HG03457 (cell line): ENCODE measurements at regions not wholly inside any gene's neighbourhood (a gene's known extent, or its start where the extent isn't known, plus 50 kb on each side); places are given as distances from the start of the nearest gene placed in this dataset.
"Not testable (repeated sequence)": the region's sequence is repeated elsewhere in the genome, so short reads cannot be mapped to it uniquely, and the experiment has no call there.

ENCODE experiments used
- ATAC-seq: cut with Tn5 transposase; IDR thresholded peaks from one replicate; pipeline ENCODE4 v1.9.1; 2021; ENCODE audit warnings: moderate number of reproducible peaks; ENCODE audit not compliant: unreplicated experiment

DNA sequence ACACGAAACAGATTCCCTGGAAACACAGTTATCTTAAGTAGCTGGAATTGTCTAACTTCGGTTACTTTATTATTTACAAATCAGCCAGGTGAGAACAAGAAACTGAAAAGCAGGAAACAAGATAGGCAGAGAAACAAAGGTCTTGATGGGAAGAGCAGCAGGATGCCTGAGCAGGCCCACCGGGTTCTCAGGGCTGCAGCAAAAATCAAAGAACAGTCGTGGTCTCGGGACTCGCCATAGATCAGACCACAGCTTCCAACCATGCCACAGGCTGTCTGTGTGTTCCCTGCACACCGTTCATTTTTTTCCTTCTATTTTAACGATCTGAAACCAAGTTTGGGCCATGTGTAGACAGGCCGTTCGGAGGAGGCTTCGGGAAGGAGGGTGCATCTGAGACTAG, 62.7 kb upstream of the SOX11 start:
- ATAC-seq, result not testable (repeated sequence)

DNA sequence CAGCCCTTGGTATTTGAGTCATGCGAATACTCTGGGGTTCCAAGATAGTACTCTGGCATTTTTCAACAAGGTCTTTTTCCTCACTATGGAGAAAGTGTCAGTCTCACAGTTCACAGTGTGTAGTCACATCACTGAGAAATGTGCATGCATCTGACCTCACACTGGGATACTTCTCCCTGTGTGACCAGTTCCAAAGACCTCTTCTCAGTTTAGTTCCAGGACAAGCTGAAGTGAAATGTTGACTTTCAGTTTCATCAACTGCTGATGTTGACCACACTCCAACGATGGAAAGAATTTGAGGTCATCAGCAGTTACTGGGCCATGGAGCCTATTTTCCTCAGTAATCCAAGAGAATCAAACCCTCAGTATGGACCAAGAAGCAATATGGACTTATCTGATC, 55.1 kb upstream of the SOX11 start:
- not testable (repeated sequence) for ATAC-seq
